OCI-LY7 (cell line): ENCODE measurements at regions not wholly inside any gene's neighbourhood (a gene's known extent, or its start where the extent isn't known, plus 50 kb on each side); places are given as distances from the start of the nearest gene placed in this dataset.

Source experiments
- EZH2phosphoT487 ChIP-seq: fragments of 200-600 bp; sonication (generic); IDR thresholded peaks from 2 replicates; pipeline ENCODE4 v1.6.1; 2018; ENCODE audit warnings: low read depth, borderline replicate concordance, mild to moderate bottlenecking, mixed run types, antibody characterized with exemption, low read length, moderate library complexity, mixed read lengths
- TF ChIP-seq, protein P1 (sequence below): fragments of 200-600 bp; sonication (generic); conservative IDR thresholded peaks from 2 replicates; pipeline ENCODE4 v1.5.1; 2014; ENCODE audit warnings: mild to moderate bottlenecking, antibody characterized with exemption, low read length, moderate library complexity, mixed read lengths

DNA sequence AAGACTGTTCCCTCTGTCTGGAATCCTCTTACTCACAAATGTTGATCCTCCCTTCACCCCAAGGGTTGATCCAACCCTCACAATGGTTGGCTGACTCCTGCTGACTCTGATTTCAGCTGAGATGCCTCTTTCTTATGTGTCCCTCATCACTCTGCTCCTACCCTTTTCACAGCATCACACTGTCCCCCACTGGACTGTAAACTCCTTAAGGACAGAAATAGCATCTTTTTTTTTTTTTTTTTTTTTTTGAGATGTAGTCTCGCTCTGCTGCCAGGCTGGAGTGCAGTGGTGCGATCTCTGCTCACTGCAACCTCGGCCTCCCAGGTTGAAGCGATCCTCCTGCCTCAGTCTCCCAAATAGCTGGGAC lies 97.9 kb upstream of the SYT6 start:
- TF ChIP-seq, protein P1, sequence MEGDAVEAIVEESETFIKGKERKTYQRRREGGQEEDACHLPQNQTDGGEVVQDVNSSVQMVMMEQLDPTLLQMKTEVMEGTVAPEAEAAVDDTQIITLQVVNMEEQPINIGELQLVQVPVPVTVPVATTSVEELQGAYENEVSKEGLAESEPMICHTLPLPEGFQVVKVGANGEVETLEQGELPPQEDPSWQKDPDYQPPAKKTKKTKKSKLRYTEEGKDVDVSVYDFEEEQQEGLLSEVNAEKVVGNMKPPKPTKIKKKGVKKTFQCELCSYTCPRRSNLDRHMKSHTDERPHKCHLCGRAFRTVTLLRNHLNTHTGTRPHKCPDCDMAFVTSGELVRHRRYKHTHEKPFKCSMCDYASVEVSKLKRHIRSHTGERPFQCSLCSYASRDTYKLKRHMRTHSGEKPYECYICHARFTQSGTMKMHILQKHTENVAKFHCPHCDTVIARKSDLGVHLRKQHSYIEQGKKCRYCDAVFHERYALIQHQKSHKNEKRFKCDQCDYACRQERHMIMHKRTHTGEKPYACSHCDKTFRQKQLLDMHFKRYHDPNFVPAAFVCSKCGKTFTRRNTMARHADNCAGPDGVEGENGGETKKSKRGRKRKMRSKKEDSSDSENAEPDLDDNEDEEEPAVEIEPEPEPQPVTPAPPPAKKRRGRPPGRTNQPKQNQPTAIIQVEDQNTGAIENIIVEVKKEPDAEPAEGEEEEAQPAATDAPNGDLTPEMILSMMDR: no peak
- TF ChIP-seq EZH2phosphoT487: no peak
